ENCODE measurements at regions not wholly inside any gene's neighbourhood (a gene's known extent, or its start where the extent isn't known, plus 50 kb on each side); places are given as distances from the start of the nearest gene placed in this dataset.

DNA sequence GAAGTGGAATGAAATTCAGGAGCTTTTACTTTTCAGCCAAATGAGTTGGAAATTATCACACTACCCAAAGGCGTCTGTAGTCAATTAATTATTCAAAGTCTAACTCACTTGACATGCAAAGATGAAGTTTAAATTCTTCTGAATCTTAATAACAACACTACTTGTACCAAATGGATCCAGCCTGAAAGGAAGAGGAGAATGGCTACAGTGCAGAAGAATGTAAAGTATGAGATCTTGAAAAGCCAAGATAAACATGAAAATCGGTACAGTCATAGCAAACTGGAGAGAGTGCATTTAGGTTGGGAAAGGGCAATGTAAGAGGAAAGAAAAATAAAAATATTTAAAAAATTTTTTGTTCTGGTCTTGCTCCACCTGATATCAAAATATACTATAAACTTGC lies 195.5 kb downstream of the SIM1 start:
- TF ChIP-seq CTCF (IDR thresholded peaks at IDR 0.05; ENCODE audit: poor library complexity, severe bottlenecking) (no peak), REST (IDR thresholded peaks at IDR 0.05; ENCODE audit: borderline replicate concordance) (no peak), POLR2AphosphoS5 (IDR thresholded peaks at IDR 0.05) (no peak), EP300 (conservative IDR thresholded peaks at IDR 0.05; ENCODE audit: poor library complexity, severe bottlenecking) (no peak), TAF1 (IDR thresholded peaks at IDR 0.05; ENCODE audit: low read depth) (no peak), EZH2 (IDR thresholded peaks at IDR 0.05; ENCODE audit: borderline replicate concordance, insufficient read depth, low read length, poor library complexity, severe bottlenecking) (no peak)
